Neural cell (in vitro differentiated cells): ENCODE measurements at regions not wholly inside any gene's neighbourhood (a gene's known extent, or its start where the extent isn't known, plus 50 kb on each side); places are given as distances from the start of the nearest gene placed in this dataset.

Source experiments
- H2AFZ ChIP-seq: fragments of 200-600, 300-800 bp; sonication (generic), shearing (Covaris generic); 2 replicates; pipeline ENCODE4 v1.6.0; 2014; ENCODE audit warnings: low read depth, mild to moderate bottlenecking, antibody characterized with exemption, low read length, moderate library complexity
- H3F3A ChIP-seq: fragments of 200-600 bp; shearing (Covaris generic); 2 replicates; pipeline ENCODE4 v1.6.1; 2016; ENCODE audit warnings: mild to moderate bottlenecking, moderate library complexity, mixed read lengths, antibody characterized with exemption, low read length; ENCODE audit not compliant: insufficient read depth, poor library complexity, severe bottlenecking
- H3K27ac ChIP-seq: fragments of 200-600, 300-800 bp; sonication (generic), shearing (Covaris generic); 2 replicates; pipeline ENCODE4 v1.5.1; 2014; ENCODE audit warnings: mild to moderate bottlenecking, low read length, moderate library complexity
- H3K27me3 ChIP-seq: fragments of 300-800, 200-600 bp; sonication (generic), shearing (Covaris generic); 2 replicates; pipeline ENCODE4 v1.6.0; 2014; ENCODE audit warnings: mild to moderate bottlenecking, low read depth, low read length, moderate library complexity; ENCODE audit not compliant: insufficient read depth
- H3K36me3 ChIP-seq: fragments of 300-800, 200-600 bp; sonication (generic), shearing (Covaris generic); 2 replicates; pipeline ENCODE4 v1.5.1; 2014; ENCODE audit warnings: mild to moderate bottlenecking, antibody characterized with exemption, low read length, moderate library complexity; ENCODE audit not compliant: insufficient read depth
- H3K4me2 ChIP-seq: fragments of 300-800, 200-600 bp; sonication (generic), shearing (Covaris generic); 2 replicates; pipeline ENCODE4 v1.6.0; 2014; ENCODE audit warnings: mild to moderate bottlenecking, low read length
- H3K4me3 ChIP-seq: fragments of 300-800, 200-600 bp; sonication (generic), shearing (Covaris generic); 2 replicates; pipeline ENCODE4 v1.5.1; 2014; ENCODE audit warnings: mild to moderate bottlenecking, low read length, moderate library complexity
- H3K79me2 ChIP-seq: fragments of 200-600 bp; shearing (Covaris generic); replicated peaks from 2 replicates; pipeline ENCODE4 v1.6.0; 2014; ENCODE audit warnings: mild to moderate bottlenecking, low read length, moderate library complexity; ENCODE audit not compliant: insufficient read depth
- H3K9ac ChIP-seq: fragments of 300-800, 200-600 bp; sonication (generic), shearing (Covaris generic); 2 replicates; pipeline ENCODE4 v1.6.1; 2016; ENCODE audit warnings: mild to moderate bottlenecking, low read length, mixed read lengths
- H3K9me2 ChIP-seq: fragments of 200-600 bp; shearing (Covaris generic); 2 replicates; pipeline ENCODE4 v1.6.1; 2016; ENCODE audit warnings: mild to moderate bottlenecking, low read length, mixed read lengths; ENCODE audit not compliant: insufficient read depth
- H3K9me3 ChIP-seq: fragments of 200-600, 300-800 bp; sonication (generic), shearing (Covaris generic); 2 replicates; pipeline ENCODE4 v1.6.1; 2016; ENCODE audit warnings: mild to moderate bottlenecking, mixed run types, low read length, moderate library complexity, mixed read lengths
- H4K20me1 ChIP-seq: fragments of 200-600 bp; shearing (Covaris generic); 2 replicates; pipeline ENCODE4 v1.6.1; 2016; ENCODE audit warnings: mild to moderate bottlenecking, mixed run types; ENCODE audit not compliant: insufficient read depth
- EP300 ChIP-seq: fragments of 450-650 bp; conservative IDR thresholded peaks from 2 replicates; pipeline ENCODE4 v1.6.1; 2014; ENCODE audit warnings: antibody characterized with exemption, mild to moderate bottlenecking, moderate library complexity; ENCODE audit not compliant: poor library complexity, severe bottlenecking
- EZH2 ChIP-seq: fragments of 200-600, 300-800 bp; shearing (Covaris generic), sonication (generic); IDR thresholded peaks from 2 replicates; pipeline ENCODE4 v1.6.1; 2014; ENCODE audit warnings: antibody characterized with exemption, low read length, borderline replicate concordance, mild to moderate bottlenecking; ENCODE audit not compliant: insufficient read depth, poor library complexity, severe bottlenecking
- RAD21 ChIP-seq: fragments of 450-650 bp; conservative IDR thresholded peaks from 2 replicates; pipeline ENCODE4 v1.6.1; 2014; ENCODE audit warnings: antibody characterized with exemption, mild to moderate bottlenecking, moderate library complexity
- SMC3 ChIP-seq: fragments of 450-650 bp; conservative IDR thresholded peaks from 2 replicates; pipeline ENCODE4 v1.6.1; 2014; ENCODE audit warnings: antibody characterized with exemption, mild to moderate bottlenecking, moderate library complexity; ENCODE audit not compliant: poor library complexity
- TF ChIP-seq, protein P1 (sequence below): IDR thresholded peaks from 2 replicates; pipeline ENCODE4 v1.6.1; 2012; ENCODE audit warnings: borderline replicate concordance

- no peaks in the 10 kb centered on the region for H3F3A ChIP-seq
- H3K4me3 ChIP-seq: peak overlapping the region; percentile 22
- H3K9me3 ChIP-seq: no peaks in the 10 kb centered on the region
- H3K9me2 ChIP-seq: no peaks in the 10 kb centered on the region
- TF ChIP-seq RAD21 (peak; percentile 10), EP300 (no peak)
- no peaks in the 10 kb centered on the region for H3K79me2 ChIP-seq
- peak overlapping the region; percentile 64 for H3K4me2 ChIP-seq
- peak overlapping the region; percentile 73 for H3K27ac ChIP-seq
- no peaks in the 10 kb centered on the region for H3K27me3 ChIP-seq
- H4K20me1 ChIP-seq: no peaks in the 10 kb centered on the region
- no peaks in the 10 kb centered on the region for H3K36me3 ChIP-seq
- no peak overlapping the region for H2AFZ ChIP-seq
- peak overlapping the region; percentile 41 for H3K9ac ChIP-seq
Measured at GRCh38 chr13:111976474-111977178, 90.3 kb upstream of the SOX1 start.

- TF ChIP-seq SMC3 (no peak), RAD21 (no peak), EZH2 (no peak)
- TF ChIP-seq, protein P1, sequence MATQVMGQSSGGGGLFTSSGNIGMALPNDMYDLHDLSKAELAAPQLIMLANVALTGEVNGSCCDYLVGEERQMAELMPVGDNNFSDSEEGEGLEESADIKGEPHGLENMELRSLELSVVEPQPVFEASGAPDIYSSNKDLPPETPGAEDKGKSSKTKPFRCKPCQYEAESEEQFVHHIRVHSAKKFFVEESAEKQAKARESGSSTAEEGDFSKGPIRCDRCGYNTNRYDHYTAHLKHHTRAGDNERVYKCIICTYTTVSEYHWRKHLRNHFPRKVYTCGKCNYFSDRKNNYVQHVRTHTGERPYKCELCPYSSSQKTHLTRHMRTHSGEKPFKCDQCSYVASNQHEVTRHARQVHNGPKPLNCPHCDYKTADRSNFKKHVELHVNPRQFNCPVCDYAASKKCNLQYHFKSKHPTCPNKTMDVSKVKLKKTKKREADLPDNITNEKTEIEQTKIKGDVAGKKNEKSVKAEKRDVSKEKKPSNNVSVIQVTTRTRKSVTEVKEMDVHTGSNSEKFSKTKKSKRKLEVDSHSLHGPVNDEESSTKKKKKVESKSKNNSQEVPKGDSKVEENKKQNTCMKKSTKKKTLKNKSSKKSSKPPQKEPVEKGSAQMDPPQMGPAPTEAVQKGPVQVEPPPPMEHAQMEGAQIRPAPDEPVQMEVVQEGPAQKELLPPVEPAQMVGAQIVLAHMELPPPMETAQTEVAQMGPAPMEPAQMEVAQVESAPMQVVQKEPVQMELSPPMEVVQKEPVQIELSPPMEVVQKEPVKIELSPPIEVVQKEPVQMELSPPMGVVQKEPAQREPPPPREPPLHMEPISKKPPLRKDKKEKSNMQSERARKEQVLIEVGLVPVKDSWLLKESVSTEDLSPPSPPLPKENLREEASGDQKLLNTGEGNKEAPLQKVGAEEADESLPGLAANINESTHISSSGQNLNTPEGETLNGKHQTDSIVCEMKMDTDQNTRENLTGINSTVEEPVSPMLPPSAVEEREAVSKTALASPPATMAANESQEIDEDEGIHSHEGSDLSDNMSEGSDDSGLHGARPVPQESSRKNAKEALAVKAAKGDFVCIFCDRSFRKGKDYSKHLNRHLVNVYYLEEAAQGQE: peak; percentile 80
- Histone ChIP-seq H3K27me3 (no peaks in the 10 kb centered on the region), H3K4me3 (peak overlapping the region; percentile 22)
Measured at GRCh38 chr13:111977179-111977506, 89.8 kb upstream of the SOX1 start.

DNA sequence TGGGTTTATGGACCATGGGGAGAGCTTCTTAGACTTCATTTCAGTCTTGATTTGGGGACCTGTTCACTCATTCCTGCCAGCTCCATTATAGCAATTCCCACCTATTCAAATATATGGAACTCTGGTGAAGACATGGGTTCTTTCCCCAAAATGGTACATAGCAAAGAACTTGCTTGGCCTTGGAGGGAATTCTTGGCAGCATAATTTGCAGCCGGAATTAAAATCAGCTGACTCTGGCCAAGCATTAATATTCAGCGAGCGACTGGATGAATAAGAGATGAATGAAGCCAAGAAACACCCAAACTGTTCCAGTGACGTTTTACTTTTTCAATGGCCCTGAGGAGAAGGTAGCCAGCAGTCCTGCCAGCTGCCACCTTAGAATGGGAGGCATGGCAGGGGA lies 88.4 kb upstream of the SOX1 start:
- Histone ChIP-seq H4K20me1 (no peaks in the 10 kb centered on the region), H3K27me3 (no peaks in the 10 kb centered on the region), H3K36me3 (no peaks in the 10 kb centered on the region), H3K9ac (no peak overlapping the region), H3K27ac (no peak overlapping the region), H3K9me2 (no peaks in the 10 kb centered on the region), H3K79me2 (no peaks in the 10 kb centered on the region), H3F3A (no peaks in the 10 kb centered on the region), H3K4me2 (no peak overlapping the region), H3K4me3 (no peak overlapping the region), H2AFZ (no peak overlapping the region), H3K9me3 (no peaks in the 10 kb centered on the region)
- TF ChIP-seq SMC3: no peak
- TF ChIP-seq, protein P1: no peak

More at GRCh38 chr13:111977179-111977506, 89.8 kb upstream of the SOX1 start:
- Histone ChIP-seq H2AFZ (no peak overlapping the region), H3K79me2 (no peaks in the 10 kb centered on the region), H3K9me2 (no peaks in the 10 kb centered on the region), H3K27ac (peak overlapping the region; percentile 73), H3K36me3 (no peaks in the 10 kb centered on the region), H3F3A (no peaks in the 10 kb centered on the region), H3K4me2 (peak overlapping the region; percentile 64), H3K9me3 (no peaks in the 10 kb centered on the region), H4K20me1 (no peaks in the 10 kb centered on the region), H3K9ac (peak overlapping the region; percentile 41)
